Stimulated activated CD4-positive, alpha-beta T cell treated with anti-CD3 and anti-CD28 coated beads, Interleukin-2, amount 100 ng/mL, for 4 hours (primary cell): ENCODE measurements at regions not wholly inside any gene's neighbourhood (a gene's known extent, or its start where the extent isn't known, plus 50 kb on each side); places are given as distances from the start of the nearest gene placed in this dataset.

Experiments used
- DNase-seq: peaks from one replicate; pipeline ENCODE4 v3.0.0-alpha.2; 2020; ENCODE audit warnings: low read depth

GRCh38 chr5:74378464-74378863, 262.1 kb downstream of the ENC1 start:
- no peak for DNase-seq

- no peak for DNase-seq
Observed at GRCh38 chr5:74376187-74376586, 264.3 kb downstream of the ENC1 start.

DNA sequence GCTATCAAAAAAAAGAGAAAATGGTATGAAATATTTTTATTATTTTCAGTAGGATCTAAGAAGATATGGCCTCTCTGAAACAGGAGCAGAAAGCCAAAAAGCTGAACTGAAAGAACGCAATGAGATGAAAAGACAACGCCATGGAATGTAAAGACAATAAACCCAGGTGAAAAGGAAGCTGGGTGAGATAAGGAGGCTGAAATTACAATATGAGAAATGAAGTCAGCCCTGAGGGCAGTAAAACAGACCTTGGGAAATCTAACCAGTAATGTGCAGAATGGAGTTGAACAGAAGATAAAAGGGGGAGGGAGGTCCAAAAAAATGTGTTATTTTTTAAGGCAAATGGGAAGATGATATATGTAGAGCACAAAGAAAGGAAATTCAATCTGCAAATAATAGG, 265.3 kb downstream of the ENC1 start:
- no peak for DNase-seq

GRCh38 chr5:74374656-74375055, 265.9 kb downstream of the ENC1 start:
- no peak for DNase-seq

DNA sequence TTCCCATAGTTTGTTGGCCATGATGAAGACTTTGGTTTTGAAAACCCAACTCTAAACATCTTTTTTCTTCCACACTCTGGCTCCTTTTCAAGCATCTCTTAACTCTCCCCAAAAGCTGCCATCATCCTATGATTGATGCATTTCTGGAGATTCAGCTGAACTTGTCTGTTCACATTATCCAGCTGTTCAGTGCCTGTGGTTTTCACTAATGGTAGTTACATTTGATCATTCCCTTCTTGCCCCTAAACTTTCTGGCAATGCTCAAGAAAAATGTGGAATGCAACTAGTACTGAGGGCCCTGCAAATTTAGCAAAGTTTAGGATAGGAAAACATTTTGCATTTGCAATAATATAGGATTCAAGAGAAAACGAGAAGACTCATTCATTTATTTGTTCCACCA, 267.5 kb downstream of the ENC1 start:
- DNase-seq: no peak

DNA sequence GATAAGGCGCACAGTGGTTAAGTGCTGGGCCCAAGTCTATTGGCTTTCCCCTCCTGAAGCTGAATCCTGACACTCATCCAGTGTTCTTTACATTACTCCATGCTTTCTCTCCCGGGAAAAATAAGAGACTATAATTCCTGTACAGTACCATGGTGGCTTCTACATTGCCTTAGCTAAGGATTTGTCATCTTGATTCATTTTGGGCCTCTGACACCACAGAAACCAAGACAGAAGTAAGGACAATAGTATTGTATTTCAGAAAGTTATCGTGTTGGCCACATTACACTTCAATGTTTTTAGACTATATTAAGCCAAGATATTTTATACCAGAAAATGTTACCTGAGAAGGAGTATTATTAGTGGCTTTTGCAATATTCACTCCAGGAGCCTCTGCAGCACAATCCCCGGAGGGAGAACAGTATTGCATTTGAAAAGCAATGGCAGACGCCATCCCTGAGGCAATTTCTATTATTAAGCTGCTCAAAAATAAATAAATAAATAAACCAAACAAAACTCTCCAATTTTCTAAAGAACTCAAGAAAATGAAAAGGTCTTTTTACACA, 267.9 kb downstream of the ENC1 start:
- no peak for DNase-seq

- DNase-seq: no peak
Observed at GRCh38 chr5:74372051-74372450, 268.5 kb downstream of the ENC1 start.

GRCh38 chr5:74371621-74372020, 268.9 kb downstream of the ENC1 start:
- no peak for DNase-seq

- no peak for DNase-seq
Observed at GRCh38 chr5:74370168-74370567, 270.4 kb downstream of the ENC1 start.

DNA sequence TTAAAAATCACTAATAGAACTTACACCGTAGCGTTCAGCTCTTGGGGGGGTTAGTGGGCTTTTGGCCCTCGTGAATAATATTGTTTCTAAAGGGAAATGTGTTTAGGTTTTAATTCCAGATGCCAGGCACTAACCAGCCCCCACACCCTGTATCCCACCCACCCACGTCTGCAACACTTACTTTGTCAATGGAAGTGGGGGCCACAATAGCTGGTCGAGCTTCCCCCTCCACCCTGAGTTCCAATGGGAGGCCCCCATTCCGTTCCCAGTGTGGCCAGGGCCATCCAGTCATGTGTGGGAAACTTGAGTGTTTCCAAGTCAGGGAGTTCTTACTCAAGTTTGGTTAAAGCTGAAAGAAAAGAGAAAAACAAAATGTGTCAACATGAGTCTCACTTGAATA, 271.4 kb downstream of the ENC1 start:
- DNase-seq: no peak

- DNase-seq: no peak
Observed at GRCh38 chr5:74367934-74368333, 272.6 kb downstream of the ENC1 start.

DNA sequence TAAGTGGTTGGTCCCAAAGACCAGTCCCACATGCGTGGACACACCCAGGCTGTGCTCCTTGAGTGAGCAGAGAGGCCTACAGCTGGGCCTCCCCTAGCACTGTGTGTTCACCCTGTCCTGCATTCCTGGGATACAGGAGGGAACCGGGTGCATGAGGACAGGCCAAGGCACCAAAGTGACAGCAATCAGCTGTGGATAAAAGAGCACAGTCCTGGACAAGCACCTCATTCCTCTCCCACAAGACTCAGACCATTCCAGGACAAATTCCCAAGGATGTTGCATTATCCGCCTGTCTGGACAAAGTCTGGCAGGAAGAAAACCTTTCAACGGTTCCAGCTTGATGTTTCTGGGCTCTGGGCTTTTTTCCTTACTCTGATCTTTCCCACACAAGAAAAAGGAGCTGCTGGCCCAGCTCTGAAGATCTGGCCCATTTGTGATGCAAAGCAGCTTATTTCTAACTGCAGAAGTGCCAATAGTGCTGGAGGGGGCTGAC, 273.2 kb downstream of the ENC1 start:
- no peak for DNase-seq

DNA sequence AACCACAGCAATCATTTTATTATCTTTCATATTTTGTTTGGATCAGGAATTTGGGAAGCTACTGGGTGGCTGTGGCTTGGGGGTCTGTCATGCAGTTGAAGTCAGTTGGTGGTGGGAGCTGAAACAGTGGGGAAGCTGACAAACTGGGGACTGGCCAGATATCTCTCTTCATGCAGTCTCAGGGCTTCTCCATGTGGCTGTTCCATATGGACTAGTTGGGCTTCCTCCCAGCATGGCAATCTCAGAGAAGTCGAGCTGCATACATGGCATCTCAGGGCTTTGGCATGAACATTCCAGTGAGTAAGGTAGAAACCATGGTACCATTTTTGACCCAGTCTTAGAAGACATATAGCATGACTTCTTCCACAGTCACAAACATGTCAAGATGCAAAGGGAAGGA, 274.8 kb downstream of the ENC1 start:
- DNase-seq: no peak

DNA sequence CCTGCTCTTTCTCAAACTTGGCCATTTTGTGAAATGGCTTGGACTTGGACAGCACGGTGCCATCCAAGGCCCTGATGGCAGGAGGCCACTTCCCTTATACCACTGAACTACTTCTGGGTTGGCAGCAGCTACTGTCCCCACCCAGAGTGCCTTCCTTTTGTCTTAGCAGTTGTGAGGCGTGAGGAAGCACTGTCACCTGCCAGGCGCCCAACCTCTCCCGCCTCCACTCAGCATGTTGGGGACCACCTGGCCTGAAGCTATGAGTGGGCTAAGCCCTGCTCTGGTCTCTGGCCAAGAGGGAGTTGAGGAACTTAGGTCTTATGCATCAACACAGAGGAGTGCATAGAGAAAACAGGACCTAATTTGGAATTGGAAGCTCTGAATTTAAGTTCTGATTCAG, 276.0 kb downstream of the ENC1 start:
- no peak for DNase-seq

GRCh38 chr5:74363603-74364205, 276.8 kb downstream of the ENC1 start:
- no peak for DNase-seq

DNA sequence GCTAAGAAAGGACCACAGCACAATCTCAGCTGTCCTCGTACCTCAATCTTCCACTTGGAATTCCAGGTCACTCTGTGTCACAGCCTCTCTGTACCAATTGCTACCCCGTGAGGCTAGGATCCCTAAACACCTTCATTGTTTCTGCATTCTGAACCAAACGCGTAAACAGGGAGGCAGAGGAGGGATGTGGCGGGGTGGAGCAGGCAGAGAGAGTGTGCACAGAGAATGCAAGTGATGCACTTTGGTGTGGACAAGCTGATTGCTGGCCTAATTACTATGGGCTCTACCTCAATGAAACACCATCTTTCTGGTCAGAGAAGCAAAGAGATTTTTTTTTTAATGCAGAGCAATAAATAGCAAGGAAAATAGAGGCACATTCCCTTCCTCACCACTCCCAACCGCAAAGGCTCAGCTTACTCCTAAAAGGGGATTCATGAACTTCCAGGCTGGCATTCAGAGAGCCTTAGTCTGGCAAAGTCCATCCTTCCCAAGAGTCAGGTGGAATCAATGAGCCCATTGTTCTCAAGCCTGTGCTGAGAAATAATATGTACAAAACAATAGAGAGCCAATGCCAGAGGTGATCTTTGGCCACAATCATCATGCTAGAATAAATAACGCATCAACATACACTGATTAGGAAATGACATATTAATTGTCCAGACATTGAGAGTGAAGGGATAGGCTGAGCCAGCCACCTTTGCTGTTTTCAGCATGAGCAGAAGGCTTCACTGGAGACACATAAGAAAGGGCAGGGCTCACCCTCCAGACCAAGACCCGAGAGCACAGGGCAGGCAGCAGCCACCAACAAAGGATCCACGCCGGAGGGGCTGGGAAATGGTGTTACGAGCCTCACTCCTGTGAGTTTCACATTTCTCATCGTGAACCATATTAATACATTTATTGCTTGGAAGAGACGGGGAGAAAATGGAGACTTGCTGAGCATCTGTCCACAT, 278.8 kb downstream of the ENC1 start:
- DNase-seq: no peak

- DNase-seq: no peak
Observed at GRCh38 chr5:74360535-74361210, 279.9 kb downstream of the ENC1 start.

- DNase-seq: no peak
Observed at GRCh38 chr5:74357827-74358226, 282.7 kb downstream of the ENC1 start.

- no peak for DNase-seq
Observed at GRCh38 chr5:74356009-74356695, 284.4 kb downstream of the ENC1 start.

- DNase-seq: no peak
Observed at GRCh38 chr5:74355041-74355824, 285.3 kb downstream of the ENC1 start.

DNA sequence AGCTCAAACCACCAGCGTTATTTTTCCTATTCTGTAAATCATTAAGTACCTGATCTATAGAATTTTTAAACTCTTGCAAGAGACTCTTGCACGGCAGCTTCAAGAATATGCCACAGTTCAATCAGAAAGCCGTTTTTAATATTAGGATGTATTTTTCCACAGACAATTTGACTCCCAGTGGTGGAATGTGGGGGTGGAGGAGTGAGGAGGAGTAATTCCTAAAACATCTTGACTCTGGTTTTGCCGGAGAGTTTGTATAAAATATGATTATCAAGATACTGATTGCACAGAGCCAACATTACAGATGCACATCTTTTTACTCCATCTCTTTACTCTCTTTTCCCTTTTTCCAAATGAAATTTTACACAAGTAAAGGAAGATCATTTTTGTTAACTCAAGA, 288.3 kb downstream of the ENC1 start:
- DNase-seq: no peak
